Sigmoid colon (tissue), 6 donors: ENCODE measurements at regions not wholly inside any gene's neighbourhood (a gene's known extent, or its start where the extent isn't known, plus 50 kb on each side); places are given as distances from the start of the nearest gene placed in this dataset.

Source experiments
- DNase-seq: peaks from one replicate; pipeline ENCODE4 v3.0.0-alpha.2; 2019
- H3K27ac ChIP-seq, 4 donors: fragments of 200-600 bp; sonication (generic); one replicate each; pipeline ENCODE4 v1.5.1; 2016 to 2019; ENCODE audit warnings: mild to moderate bottlenecking in 1 of 4
- H3K27me3 ChIP-seq, 3 donors: fragments of 200-600 bp; sonication (generic); one replicate each; pipeline ENCODE4 v1.5.1; 2019; ENCODE audit warnings: mild to moderate bottlenecking in 1 of 3
- H3K36me3 ChIP-seq, 4 donors: fragments of 200-600 bp; sonication (generic); one replicate each; pipeline ENCODE4 v1.5.1; 2016 to 2019
- H3K4me1 ChIP-seq, 4 donors: fragments of 200-600 bp; sonication (generic); one replicate each; pipeline ENCODE4 v1.5.1; 2017 to 2019
- H3K4me3 ChIP-seq, 4 donors: fragments of 200-600 bp; sonication (generic); one replicate each; pipeline ENCODE4 v1.5.1; 2017 to 2019; ENCODE audit warnings: mild to moderate bottlenecking in 2 of 4, moderate library complexity in 1 of 4
- H3K9me3 ChIP-seq, 4 donors: fragments of 200-600 bp in 3 of 4; sonication (generic) in 3 of 4; one replicate each; pipeline versions ENCODE4 v1.5.1 to v1.6.1; 2013 to 2019
- CTCF ChIP-seq, 4 experiments: fragments of 450-650 bp in 3 of 4; fragments of 200-600 bp in 1 of 4; IDR thresholded peaks; one replicate each; pipeline ENCODE4 v1.5.1; 2016 to 2019; ENCODE audit warnings: antibody characterized with exemption in 4 of 4, mild to moderate bottlenecking in 3 of 4, moderate library complexity in 2 of 4
- EP300 ChIP-seq, 4 donors: sonication (generic); formaldehyde crosslinking; IDR thresholded peaks; one replicate each; pipeline ENCODE4 v1.6.1; 2017; ENCODE audit warnings: antibody characterized with exemption in 4 of 4
- POLR2A ChIP-seq, 2 donors: fragments of 450-650 bp; IDR thresholded peaks; one replicate each; pipeline ENCODE4 v1.6.1; 2016; ENCODE audit warnings: antibody characterized with exemption in 2 of 2, mild to moderate bottlenecking in 2 of 2, moderate library complexity in 2 of 2
- POLR2AphosphoS5 ChIP-seq, 4 donors: sonication (generic); formaldehyde crosslinking; IDR thresholded peaks; one replicate each; pipeline ENCODE4 v1.6.1; 2017; ENCODE audit warnings: antibody characterized with exemption in 4 of 4
- WGBS, 2 donors: extraction: QIAGEN DNeasy Blood & Tissue Kit; methylation state at CpG; one replicate each; pipeline ENCODE4 v1.1.7; 2013; 5-methylcytosine and 5-hydroxymethylcytosine counted together
- intact Hi-C: fragments of 100-400 bp; cut with DNase I; formaldehyde crosslinking; loops from one replicate; pipeline ENCODE4 v1.15.1; 2023
- donor health status: healthy with polysubstance abuse.
- donor health status: healthy.

DNA sequence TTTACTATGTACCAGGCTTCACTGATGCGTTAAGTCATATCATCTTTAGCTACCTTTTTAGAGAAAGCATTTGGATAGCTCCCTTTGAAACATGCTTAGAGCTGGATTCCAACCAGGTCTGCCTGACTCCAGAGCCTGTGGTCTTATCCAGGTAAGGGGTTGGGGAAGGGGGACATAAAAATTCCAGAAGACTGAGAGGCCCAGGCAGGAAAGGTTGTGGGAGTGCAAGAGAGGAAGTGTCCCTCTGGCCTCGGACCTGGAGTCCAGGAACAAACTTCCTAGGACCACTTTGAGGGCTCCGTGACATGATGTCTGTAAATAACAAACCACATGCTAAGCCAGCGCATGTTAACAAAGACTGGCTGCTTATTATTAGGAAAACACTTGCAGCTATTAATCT, 163.0 kb upstream of the KCNG1 start:
- H3K9me3 ChIP-seq, result no peaks in the 10 kb centered on the region

DNA sequence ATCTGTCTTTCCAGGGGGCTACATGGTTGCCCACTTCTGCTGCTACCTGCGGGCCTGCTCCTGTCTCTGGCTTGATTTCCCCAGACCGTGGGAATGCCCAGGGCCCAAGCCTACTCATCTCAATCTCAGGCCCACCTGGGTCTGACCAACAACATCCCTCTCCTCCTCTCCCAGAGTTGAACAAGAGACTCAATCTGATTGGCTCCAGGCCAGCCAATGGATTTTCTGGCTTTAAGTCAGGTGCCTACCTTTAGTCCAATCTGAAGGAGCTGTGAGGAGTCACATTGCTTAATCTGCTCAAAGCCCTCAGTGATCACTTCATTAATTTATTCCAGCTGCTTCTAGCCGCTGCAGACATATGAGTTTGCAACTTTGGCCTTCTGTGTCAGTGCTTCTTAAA, 162.4 kb upstream of the KCNG1 start:
- Histone ChIP-seq H3K9me3 (no peaks in the 10 kb centered on the region), H3K4me3 (no peak overlapping the region), H3K4me1 (no peaks in the 10 kb centered on the region), H3K36me3 (no peaks in the 10 kb centered on the region), H3K27ac (no peak overlapping the region), H3K27me3 (no peaks in the 10 kb centered on the region)
- 93 to 96% methylated on average over 3 of the region's 3 CpGs for WGBS, 2 donors
- intact Hi-C loops, result no loop called here
- TF ChIP-seq EP300 (IDR thresholded peaks at IDR 0.05), result no peak
- no peak for TF ChIP-seq POLR2AphosphoS5 (IDR thresholded peaks at IDR 0.05)
- TF ChIP-seq POLR2A (IDR thresholded peaks at IDR 0.05), result no peak
- no peak for TF ChIP-seq CTCF (IDR thresholded peaks at IDR 0.05)
- DNase-seq, result no peak

More for the DNA sequence above, 163.0 kb upstream of the KCNG1 start:
- no peak for DNase-seq
- WGBS, 2 donors, result 72 to 83% methylated on average over 4 of the region's 4 CpGs
- no peak for TF ChIP-seq POLR2A (IDR thresholded peaks at IDR 0.05)
- TF ChIP-seq EP300 (IDR thresholded peaks at IDR 0.05), result no peak
- TF ChIP-seq POLR2AphosphoS5 (IDR thresholded peaks at IDR 0.05), result no peak
- no peak for TF ChIP-seq CTCF (IDR thresholded peaks at IDR 0.05)
- no peak overlapping the region for H3K4me3 ChIP-seq
- H3K27me3 ChIP-seq, result no peaks in the 10 kb centered on the region
- intact Hi-C loops, result no loop called here
- H3K27ac ChIP-seq, result no peak overlapping the region
- H3K36me3 ChIP-seq, result no peaks in the 10 kb centered on the region
- H3K4me1 ChIP-seq, result no peaks in the 10 kb centered on the region

DNA sequence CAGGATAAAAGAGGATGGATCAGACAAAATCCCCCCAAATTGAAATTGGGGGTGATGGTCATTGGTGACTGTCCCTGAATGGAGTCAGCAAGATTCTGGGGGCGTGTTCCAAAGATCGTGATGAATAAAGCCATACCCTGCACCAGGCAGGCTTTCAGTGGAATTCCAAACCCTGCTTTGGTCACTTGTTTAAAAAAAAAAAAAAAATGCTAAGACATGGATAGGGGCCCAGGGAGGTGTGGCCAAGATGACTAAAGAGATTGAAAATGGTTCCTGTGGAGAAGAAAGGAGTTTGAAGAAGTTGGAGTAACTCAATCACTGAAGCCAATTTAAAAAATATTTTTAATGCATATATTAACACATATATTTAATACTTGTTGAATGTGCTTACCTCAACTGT, 161.4 kb upstream of the KCNG1 start:
- Histone ChIP-seq H3K27ac (no peak overlapping the region), H3K4me3 (no peak overlapping the region), H3K4me1 (no peaks in the 10 kb centered on the region), H3K27me3 (no peaks in the 10 kb centered on the region), H3K36me3 (no peaks in the 10 kb centered on the region), H3K9me3 (no peaks in the 10 kb centered on the region)
- TF ChIP-seq CTCF (IDR thresholded peaks at IDR 0.05) (no peak), POLR2A (IDR thresholded peaks at IDR 0.05) (no peak), EP300 (IDR thresholded peaks at IDR 0.05) (no peak), POLR2AphosphoS5 (IDR thresholded peaks at IDR 0.05) (no peak)
- intact Hi-C loops, result no loop called here
- 84 to 95% methylated on average over 2 of the region's 2 CpGs for WGBS, 2 donors
- DNase-seq, result no peak

DNA sequence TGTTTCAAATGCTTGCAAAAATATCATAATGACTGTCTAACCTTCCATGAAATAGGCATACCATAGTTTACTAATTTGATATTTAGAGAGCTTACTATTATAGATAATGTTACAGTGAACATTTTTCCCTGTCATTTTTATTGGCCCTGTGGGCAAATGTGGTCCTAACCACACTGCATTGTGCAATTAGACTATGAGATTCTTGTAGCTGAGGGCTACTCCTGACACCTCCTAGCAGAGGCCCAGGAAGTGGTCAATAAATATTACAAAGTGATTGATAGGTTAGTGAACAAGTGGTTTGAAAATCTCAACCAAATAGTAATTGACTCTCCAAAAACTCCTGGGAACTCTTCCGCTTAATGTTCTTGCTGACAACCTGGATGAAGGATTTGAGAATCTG, 160.5 kb upstream of the KCNG1 start:
- Histone ChIP-seq H3K4me1 (no peaks in the 10 kb centered on the region), H3K4me3 (no peak overlapping the region), H3K9me3 (no peaks in the 10 kb centered on the region), H3K27me3 (no peaks in the 10 kb centered on the region), H3K27ac (no peak overlapping the region), H3K36me3 (no peaks in the 10 kb centered on the region)
- DNase-seq, result no peak
- intact Hi-C loops, result no loop called here
- WGBS, 2 donors, result 93 to 100% methylated on average over 1 of the region's 1 CpG
- no peak for TF ChIP-seq POLR2A (IDR thresholded peaks at IDR 0.05)
- no peak for TF ChIP-seq EP300 (IDR thresholded peaks at IDR 0.05)
- TF ChIP-seq POLR2AphosphoS5 (IDR thresholded peaks at IDR 0.05), result no peak
- no peak for TF ChIP-seq CTCF (IDR thresholded peaks at IDR 0.05)

DNA sequence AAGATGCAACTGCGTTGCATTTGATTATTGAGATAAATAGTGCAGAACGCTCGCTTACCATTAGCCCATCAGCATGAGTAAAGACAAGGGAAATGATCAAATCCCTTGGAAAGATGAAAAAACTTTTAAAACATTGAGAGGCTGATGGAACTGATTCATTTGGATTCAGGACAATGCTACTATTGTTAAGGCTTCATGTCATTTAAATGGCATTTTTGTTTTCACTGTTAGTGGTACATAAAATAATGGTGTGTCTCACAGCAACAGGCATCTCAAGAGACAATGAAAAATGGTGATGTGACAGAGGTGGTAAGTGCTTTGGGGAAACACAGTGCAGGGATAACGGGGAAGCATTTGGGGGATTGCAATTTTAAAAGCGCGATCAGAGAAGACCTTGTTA, 159.7 kb upstream of the KCNG1 start:
- Histone ChIP-seq H3K9me3 (no peaks in the 10 kb centered on the region), H3K27ac (no peak overlapping the region), H3K36me3 (no peaks in the 10 kb centered on the region), H3K27me3 (no peaks in the 10 kb centered on the region), H3K4me1 (no peaks in the 10 kb centered on the region), H3K4me3 (no peak overlapping the region)
- DNase-seq, result no peak
- intact Hi-C loops, result no loop called here
- WGBS, 2 donors, result 87 to 92% methylated on average over 6 of the region's 6 CpGs
- TF ChIP-seq CTCF (IDR thresholded peaks at IDR 0.05), result no peak
- no peak for TF ChIP-seq POLR2A (IDR thresholded peaks at IDR 0.05)
- TF ChIP-seq EP300 (IDR thresholded peaks at IDR 0.05), result no peak
- no peak for TF ChIP-seq POLR2AphosphoS5 (IDR thresholded peaks at IDR 0.05)
